Left cardiac atrium (tissue), 4 donors: ENCODE measurements at regions not wholly inside any gene's neighbourhood (a gene's known extent, or its start where the extent isn't known, plus 50 kb on each side); places are given as distances from the start of the nearest gene placed in this dataset.
"Not testable (repeated sequence)": the region's sequence is repeated elsewhere in the genome, so short reads cannot be mapped to it uniquely, and the experiment has no call there.

ENCODE experiments used
- ATAC-seq, 2 donors: fragments of 200-7000 bp; cut with Tn5 transposase; one replicate each; pipeline ENCODE4 v1.9.1; 2020; ENCODE audit warnings: mild to moderate bottlenecking in 2 of 2, moderate library complexity in 2 of 2
- DNase-seq: peaks from one replicate; pipeline ENCODE4 v3.0.0-alpha.2; 2020
- intact Hi-C, 2 donors: fragments of 100-400 bp; cut with DNase I; formaldehyde crosslinking; loops; one replicate each; pipeline versions ENCODE4 v1.14.1 to v1.15.1; 2022 to 2023
- donor health status: DM: no; HTN: yes; CAD: no.
- donor health status: DM: no; HTN: yes; CAD: no; lungs with severe emphysema.
- donor health status: DM: yes; HTN: yes; CAD: no.
- donor health status: Dilated cardiomyopathy.

GRCh38 chr1:221212926-221213325, 333.7 kb downstream of the HLX start:
- ATAC-seq (no peak), DNase-seq (no peak)
- intact Hi-C loops = no loop called here

DNA sequence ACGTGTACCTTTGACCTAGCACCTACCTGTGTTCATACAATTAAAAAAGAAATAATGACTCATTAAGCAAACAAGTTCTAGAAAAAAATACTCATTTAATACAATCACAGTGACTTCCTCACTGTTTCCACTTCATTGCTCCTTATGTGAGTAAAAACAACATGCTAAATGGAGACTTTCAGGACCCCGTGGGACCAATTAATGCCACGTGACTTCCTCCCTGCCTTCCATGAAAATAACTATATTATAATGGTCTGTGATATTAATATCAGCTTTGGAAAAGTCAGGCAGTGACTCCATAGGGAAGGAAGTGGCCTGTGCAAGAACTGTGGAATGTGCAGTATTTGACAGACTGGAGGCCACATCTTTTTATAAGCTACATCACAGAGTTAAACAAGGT, 337.8 kb downstream of the HLX start:
- DNase-seq = no peak
- ATAC-seq = peak; percentile 53
- intact Hi-C loops = no loop called here

GRCh38 chr1:221223281-221223680, 344.0 kb downstream of the HLX start:
- DNase-seq = no peak
- no peak for ATAC-seq

DNA sequence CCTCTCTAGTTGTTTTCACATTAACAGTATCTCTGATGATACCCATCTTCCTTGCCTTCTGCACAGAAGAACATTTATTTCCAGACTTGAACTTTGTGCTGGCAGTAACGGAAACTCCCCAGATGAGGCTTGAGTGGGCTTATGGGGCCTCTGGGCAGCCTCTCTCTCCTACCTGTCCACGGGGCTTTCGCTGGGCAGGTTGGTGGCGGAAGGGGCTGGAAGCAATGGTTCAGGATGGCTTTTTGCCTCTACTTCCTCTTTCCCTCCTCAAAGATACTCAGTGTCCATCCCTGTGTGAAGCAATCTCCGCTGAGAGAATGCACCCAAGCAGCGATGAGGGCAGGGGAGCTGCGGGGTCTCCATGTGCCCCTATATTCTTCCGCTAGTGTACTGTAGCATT, 348.2 kb downstream of the HLX start:
- no peak for ATAC-seq
- intact Hi-C loops = no loop called here
- DNase-seq = no peak

More at GRCh38 chr1:221223281-221223680, 344.0 kb downstream of the HLX start:
- intact Hi-C loops = no loop called here

DNA sequence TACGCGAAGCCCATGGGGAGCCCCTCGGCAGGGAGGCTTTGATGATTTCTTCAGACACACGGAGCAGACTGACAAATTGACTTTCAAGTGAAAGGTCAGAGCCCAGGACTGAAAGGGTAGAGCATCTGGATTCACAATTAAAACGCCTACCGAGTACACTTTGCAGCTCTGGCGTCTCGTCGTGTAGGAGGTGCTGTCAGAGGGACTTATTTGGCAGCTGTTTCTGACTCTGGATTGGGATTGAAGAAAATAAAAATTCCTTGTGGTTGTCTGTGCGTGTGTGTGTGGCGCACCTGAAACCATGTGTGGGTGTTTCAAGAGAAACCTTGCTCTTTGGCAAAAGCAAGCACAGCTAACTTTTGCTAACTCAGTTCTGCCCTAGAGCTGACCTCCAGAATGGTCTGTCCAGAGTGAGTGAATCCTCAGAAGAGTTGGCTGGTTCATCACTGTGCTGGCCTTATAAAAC, 348.7 kb downstream of the HLX start:
- peak in 1 of 2 donors; percentile 56 for ATAC-seq
- intact Hi-C loops = no loop called here
- no peak for DNase-seq

- ATAC-seq (no peak), DNase-seq (no peak)
- intact Hi-C loops = no loop called here
Observed at GRCh38 chr1:221228594-221228993, 349.4 kb downstream of the HLX start.

- DNase-seq = no peak
- ATAC-seq = peak; percentile 27 to 73
- intact Hi-C loops = no loop called here
Observed at GRCh38 chr1:221230605-221231004, 351.4 kb downstream of the HLX start.

GRCh38 chr1:221234791-221235190, 355.5 kb downstream of the HLX start:
- intact Hi-C loops = no loop called here
- DNase-seq (no peak), ATAC-seq (no peak)

DNA sequence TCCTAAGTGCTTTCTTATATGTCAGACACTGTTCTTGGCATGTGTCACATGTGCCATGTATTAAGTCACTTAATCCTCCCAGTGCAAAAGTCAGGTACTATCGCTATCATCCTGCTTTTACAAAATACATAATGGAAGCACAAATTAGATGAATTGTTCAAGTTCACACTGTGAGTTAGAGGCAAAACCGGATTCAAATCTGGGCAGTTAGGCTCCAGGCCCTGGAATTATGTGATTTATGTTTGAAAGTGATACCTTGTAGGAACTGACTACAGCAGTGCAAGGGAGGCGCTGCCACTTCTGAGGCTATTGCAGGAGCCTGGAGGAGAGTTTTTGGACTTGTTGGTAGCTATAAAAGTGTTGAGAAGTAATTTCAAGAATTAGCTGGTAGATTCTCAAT, 358.3 kb downstream of the HLX start:
- intact Hi-C loops = no loop called here
- ATAC-seq = no peak

DNA sequence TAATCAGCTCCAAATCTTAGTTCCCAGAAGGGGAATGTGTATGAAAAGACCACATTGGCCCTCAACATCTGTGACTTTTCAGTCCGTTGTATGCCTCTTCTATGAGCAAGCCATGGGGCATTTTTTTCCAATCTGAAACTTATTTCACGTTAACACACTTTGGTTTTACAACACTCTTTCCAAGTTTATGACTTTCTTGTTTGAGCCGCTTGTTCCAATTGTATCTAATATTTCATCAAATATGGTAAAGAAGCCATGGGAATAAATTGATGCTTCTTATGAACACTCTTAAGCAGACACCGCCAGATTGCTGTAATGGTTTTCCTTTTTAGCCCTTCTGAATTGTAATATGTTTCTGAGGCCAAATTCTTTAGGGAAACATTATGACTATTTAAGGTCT, 359.9 kb downstream of the HLX start:
- DNase-seq (no peak), ATAC-seq (no peak)
- intact Hi-C loops = no loop called here

More for the DNA sequence above, 358.3 kb downstream of the HLX start:
- DNase-seq = no peak

GRCh38 chr1:221239792-221240191, 360.5 kb downstream of the HLX start:
- intact Hi-C loops = no loop called here
- no peak for DNase-seq
- no peak for ATAC-seq

DNA sequence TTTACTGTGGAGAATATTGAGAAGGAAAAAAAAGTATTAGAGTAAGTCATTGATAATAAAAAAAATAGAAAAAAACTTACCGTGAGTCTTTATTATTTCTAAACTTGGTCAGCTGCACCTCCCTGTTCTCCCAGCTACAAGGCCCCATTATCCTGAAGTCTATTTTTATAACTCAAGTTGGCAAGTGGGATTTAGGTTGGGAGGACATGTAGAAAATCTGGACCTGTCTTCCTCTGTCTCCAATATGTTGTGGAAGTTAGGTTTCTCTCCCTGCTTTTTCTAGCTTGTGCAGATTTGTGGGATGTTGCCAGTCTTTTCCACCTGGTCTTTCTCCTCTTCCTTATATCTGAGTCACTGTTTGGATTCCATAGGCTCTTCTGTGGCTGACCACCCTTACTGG, 361.4 kb downstream of the HLX start:
- no peak for DNase-seq
- intact Hi-C loops = no loop called here
- no peak for ATAC-seq

- ATAC-seq (no peak), DNase-seq (no peak)
- intact Hi-C loops = no loop called here
Observed at GRCh38 chr1:221241157-221241556, 361.9 kb downstream of the HLX start.

- intact Hi-C loops = no loop called here
- DNase-seq = no peak
- no peak for ATAC-seq
Observed at GRCh38 chr1:221241592-221241991, 362.3 kb downstream of the HLX start.

GRCh38 chr1:221246067-221246466, 366.8 kb downstream of the HLX start:
- ATAC-seq = no peak
- intact Hi-C loops = no loop called here
- DNase-seq = no peak

- ATAC-seq (no peak), DNase-seq (no peak)
- intact Hi-C loops = no loop called here
Observed at GRCh38 chr1:221246628-221247415, 367.6 kb downstream of the HLX start.

DNA sequence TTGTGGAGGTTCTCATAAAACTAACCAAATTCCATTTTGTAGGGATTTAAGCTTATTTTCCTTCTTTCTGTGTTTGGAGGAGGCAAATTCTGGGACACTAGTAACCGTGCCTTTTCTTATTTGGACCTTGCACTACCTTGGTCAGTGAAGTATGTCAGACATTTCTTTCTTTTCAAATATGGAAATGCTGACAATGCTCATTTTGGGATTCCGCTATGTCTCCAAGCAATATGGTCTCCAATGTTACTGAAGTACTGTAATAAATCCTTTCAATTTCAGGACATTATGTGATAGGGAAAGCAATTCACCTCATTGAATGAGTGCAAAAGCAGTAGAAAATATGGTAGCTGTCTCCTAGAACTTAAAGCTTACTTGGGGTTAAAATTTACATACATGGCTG, 372.3 kb downstream of the HLX start:
- DNase-seq (no peak), ATAC-seq (no peak)
- intact Hi-C loops = no loop called here

GRCh38 chr1:221254813-221255212, 375.6 kb downstream of the HLX start:
- no peak for ATAC-seq
- intact Hi-C loops = no loop called here
- DNase-seq = no peak

GRCh38 chr1:221256773-221257172, 377.5 kb downstream of the HLX start:
- DNase-seq (no peak), ATAC-seq (peak in 1 of 2 donors; percentile 33)
- intact Hi-C loops = no loop called here

DNA sequence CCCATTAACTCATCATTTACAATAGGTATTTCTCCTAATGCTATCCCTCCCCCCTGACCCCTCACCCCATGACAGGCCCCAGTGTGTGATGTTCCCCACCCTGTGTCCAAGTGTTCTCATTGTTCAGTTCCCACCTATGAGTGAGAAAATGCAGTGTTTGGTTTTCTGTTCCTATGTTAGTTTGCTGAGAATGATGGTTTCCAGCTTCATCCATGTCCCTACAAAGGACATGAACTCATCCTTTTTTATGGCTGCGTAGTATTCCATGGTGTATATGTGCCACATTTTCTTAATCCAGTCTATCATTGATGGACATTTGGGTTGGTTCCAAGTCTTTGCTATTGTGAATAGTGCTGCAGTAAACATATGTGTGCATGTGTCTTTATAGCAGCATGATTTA, 378.3 kb downstream of the HLX start:
- DNase-seq, ATAC-seq, intact Hi-C loops: not testable (repeated sequence)

DNA sequence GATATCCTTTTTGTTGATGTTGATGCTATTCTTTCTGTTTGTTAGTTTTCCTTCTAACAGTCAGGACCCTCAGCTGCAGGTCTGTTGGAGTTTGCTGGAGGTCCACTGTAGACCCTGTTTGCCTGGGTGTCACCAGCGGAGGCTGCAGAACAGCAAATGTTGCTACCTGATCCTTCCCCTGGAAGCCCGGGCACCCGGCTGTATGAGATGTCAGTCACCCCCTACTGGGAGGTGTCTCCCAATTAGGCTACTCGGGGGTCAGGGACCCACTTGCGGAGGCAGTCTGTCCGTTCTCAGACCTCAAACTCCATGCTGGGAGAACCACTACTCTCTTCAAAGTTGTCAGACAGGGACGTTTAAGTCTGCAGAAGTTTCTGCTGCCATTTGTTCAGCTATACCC, 383.4 kb downstream of the HLX start:
- intact Hi-C loops = loop anchor here in 1 of 2 donors (5.0 kb wide), 1 partner anchor 170 kb away; no protein-coding TSS in a partner anchor
- DNase-seq, ATAC-seq: not testable (repeated sequence)
